Adrenal gland (tissue), 9 donors: ENCODE measurements at regions not wholly inside any gene's neighbourhood (a gene's known extent, or its start where the extent isn't known, plus 50 kb on each side); places are given as distances from the start of the nearest gene placed in this dataset.

Experiments used
- DNase-seq, 7 donors: peaks; one replicate each; pipeline ENCODE4 v3.0.0-alpha.2; 2019 to 2020
- H3K27ac ChIP-seq, 5 donors: fragments of 200-600 bp; sonication (generic) in 4 of 5; 1 replicate in 3 of 5; 2 replicates in 2 of 5; pipeline versions ENCODE4 v1.5.1 to v1.8.0; 2016 to 2020; ENCODE audit warnings: mild to moderate bottlenecking in 1 of 5
- H3K27me3 ChIP-seq: fragments of 200-600 bp; 2 replicates; pipeline ENCODE4 v1.8.0; 2021
- H3K36me3 ChIP-seq, 2 donors: fragments of 200-600 bp; replicated peaks in 1 of 2; 1 replicate in 1 of 2; 2 replicates in 1 of 2; pipeline versions ENCODE4 v1.5.1 to v1.8.0; 2018 to 2022
- H3K4me1 ChIP-seq, 2 donors: fragments of 200-600 bp; replicated peaks in 1 of 2; 1 replicate in 1 of 2; 2 replicates in 1 of 2; pipeline versions ENCODE4 v1.5.1 to v1.8.0; 2018 to 2021
- H3K4me3 ChIP-seq, 4 donors: fragments of 200-600 bp; sonication (generic) in 3 of 4; one replicate each; pipeline ENCODE4 v1.5.1; 2016 to 2018
- H3K9me3 ChIP-seq, 3 donors: fragments of 200-600 bp; sonication (generic) in 1 of 3; replicated peaks in 1 of 3; 1 replicate in 2 of 3; 2 replicates in 1 of 3; pipeline versions ENCODE4 v1.5.1 to v1.8.0; 2016 to 2021
- CTCF ChIP-seq, 6 experiments: fragments of 450-650 bp in 4 of 6; fragments of 200-600 bp in 2 of 6; sonication (generic) in 1 of 6; IDR thresholded peaks; 1 replicate in 5 of 6; 2 replicates in 1 of 6; pipeline versions ENCODE4 v1.5.1 to v1.8.0; 2016 to 2021; ENCODE audit warnings: antibody characterized with exemption in 6 of 6, mild to moderate bottlenecking in 2 of 6, moderate library complexity in 1 of 6
- POLR2A ChIP-seq, 2 donors: fragments of 450-650 bp; IDR thresholded peaks; one replicate each; pipeline ENCODE4 v1.6.1; 2017; ENCODE audit warnings: antibody characterized with exemption in 2 of 2, mild to moderate bottlenecking in 2 of 2, moderate library complexity in 1 of 2
- WGBS, 4 donors: extraction: QIAGEN DNeasy Blood & Tissue Kit in 2 of 4; methylation state at CpG; one replicate each; pipeline versions ENCODE4 v1.1.5 to v1.1.7; 2013 to 2017; 5-methylcytosine and 5-hydroxymethylcytosine counted together
- intact Hi-C, 2 donors: fragments of 100-400 bp; cut with DNase I; formaldehyde crosslinking; loops; one replicate each; pipeline versions ENCODE4 v1.14.1 to v1.15.0; 2022 to 2023
- donor health status: healthy with polysubstance abuse.
- donor health status: Bipolar disorder and iron deficiency.
- donor health status: DM: yes; HTN: yes; CAD: no.
- donor health status: DM: no; HTN: no; CAD: no.
- donor health status: DM: no; HTN: no; CAD: no.

- H3K27ac ChIP-seq: no peak overlapping the region
- intact Hi-C loops: no loop called here
Measured at GRCh38 chr1:232430467-232430866, 199.5 kb downstream of the SIPA1L2 start.

GRCh38 chr1:232428786-232429530 lies 201.0 kb downstream of the SIPA1L2 start:
- Histone ChIP-seq H3K4me3 (no peak overlapping the region), H3K4me1 (no peaks in the 10 kb centered on the region), H3K9me3 (no peaks in the 10 kb centered on the region), H3K27ac (no peak overlapping the region), H3K27me3 (no peaks in the 10 kb centered on the region), H3K36me3 (no peaks in the 10 kb centered on the region)
- no peak for DNase-seq
- intact Hi-C loops: no loop called here
- TF ChIP-seq CTCF (IDR thresholded peaks at IDR 0.05): no peak
- no peak for TF ChIP-seq POLR2A (IDR thresholded peaks at IDR 0.05)
- 79 to 82% (median 79%) methylated on average over 13 of the region's 13 CpGs for WGBS, 4 donors

More at GRCh38 chr1:232430467-232430866, 199.5 kb downstream of the SIPA1L2 start:
- Histone ChIP-seq H3K9me3 (no peaks in the 10 kb centered on the region), H3K4me3 (no peak overlapping the region), H3K27me3 (no peaks in the 10 kb centered on the region), H3K4me1 (no peaks in the 10 kb centered on the region), H3K36me3 (no peaks in the 10 kb centered on the region)
- no peak for DNase-seq
- WGBS, 4 donors: 89 to 93% (median 91%) methylated on average over 2 to 6 of the region's 6 CpGs
- no peak for TF ChIP-seq POLR2A (IDR thresholded peaks at IDR 0.05)
- no peak for TF ChIP-seq CTCF (IDR thresholded peaks at IDR 0.05)

- TF ChIP-seq CTCF (IDR thresholded peaks at IDR 0.05) (no peak), POLR2A (IDR thresholded peaks at IDR 0.05) (no peak)
- H3K9me3 ChIP-seq: no peaks in the 10 kb centered on the region
- no peaks in the 10 kb centered on the region for H3K4me1 ChIP-seq
- H3K27me3 ChIP-seq: no peaks in the 10 kb centered on the region
- H3K4me3 ChIP-seq: no peak overlapping the region
- 65 to 81% (median 79%) methylated on average over 3 of the region's 3 CpGs for WGBS, 4 donors
- H3K36me3 ChIP-seq: no peaks in the 10 kb centered on the region
- no peak overlapping the region for H3K27ac ChIP-seq
- intact Hi-C loops: no loop called here
- DNase-seq: no peak
Measured at GRCh38 chr1:232428036-232428645, 201.8 kb downstream of the SIPA1L2 start.

- no peaks in the 10 kb centered on the region for H3K36me3 ChIP-seq
- no peaks in the 10 kb centered on the region for H3K4me1 ChIP-seq
- intact Hi-C loops: no loop called here
- H3K27me3 ChIP-seq: no peaks in the 10 kb centered on the region
- no peak overlapping the region for H3K27ac ChIP-seq
- no peak overlapping the region for H3K4me3 ChIP-seq
- TF ChIP-seq CTCF (IDR thresholded peaks at IDR 0.05): no peak
- no peak for TF ChIP-seq POLR2A (IDR thresholded peaks at IDR 0.05)
- DNase-seq: no peak
- no peaks in the 10 kb centered on the region for H3K9me3 ChIP-seq
Measured at GRCh38 chr1:232426801-232427200, 203.1 kb downstream of the SIPA1L2 start.
